Breast epithelium (tissue), 3 donors: ENCODE measurements at regions not wholly inside any gene's neighbourhood (a gene's known extent, or its start where the extent isn't known, plus 50 kb on each side); places are given as distances from the start of the nearest gene placed in this dataset.

Source experiments
- CTCF ChIP-seq, 3 donors: fragments of 450-650 bp; IDR thresholded peaks; one replicate each; pipeline ENCODE4 v1.5.1; 2016 to 2017; ENCODE audit warnings: antibody characterized with exemption in 3 of 3, mild to moderate bottlenecking in 3 of 3, moderate library complexity in 3 of 3
- POLR2A ChIP-seq: fragments of 450-650 bp; IDR thresholded peaks from one replicate; pipeline ENCODE4 v1.6.1; 2016; ENCODE audit warnings: antibody characterized with exemption, mild to moderate bottlenecking, moderate library complexity

GRCh38 chr15:62822228-62822627 lies 220.3 kb upstream of the TPM1 start:
- TF ChIP-seq POLR2A (no peak), CTCF (IDR thresholded peaks at IDR 0.05) (no peak)
